SK-N-SH treated with all-trans-retinoic acid at 6 μM for 48 hours (cell line): ENCODE measurements at regions not wholly inside any gene's neighbourhood (a gene's known extent, or its start where the extent isn't known, plus 50 kb on each side); places are given as distances from the start of the nearest gene placed in this dataset.

ENCODE experiments used
- ATAC-seq: fragments of 200-7000 bp; cut with Tn5 transposase; 3 replicates; pipeline ENCODE4 v1.9.1; 2020; ENCODE audit warnings: mild to moderate bottlenecking, moderate library complexity
- ARNTL ChIP-seq: fragments of 450-650 bp; formaldehyde crosslinking; IDR thresholded peaks from 2 replicates; pipeline ENCODE4 v1.5.0; 2020; ENCODE audit warnings: low read depth, mild to moderate bottlenecking, moderate library complexity, borderline replicate concordance
- BACH2 ChIP-seq: fragments of 250-450 bp; sonication (Bioruptor Pico); IDR thresholded peaks from 2 replicates; pipeline ENCODE4 v1.9.0; 2021; ENCODE audit warnings: mild to moderate bottlenecking, borderline replicate concordance
- CSDC2 ChIP-seq: fragments of 250-450 bp; sonication (Bioruptor Pico); IDR thresholded peaks from 2 replicates; pipeline ENCODE4 v1.5.0; 2020; ENCODE audit warnings: mild to moderate bottlenecking, moderate library complexity
- CSRNP3 ChIP-seq: fragments of 250-450 bp; sonication (Bioruptor Pico); IDR thresholded peaks from 2 replicates; pipeline ENCODE4 v1.5.1; 2021; ENCODE audit warnings: mild to moderate bottlenecking, moderate library complexity
- ESRRG ChIP-seq: fragments of 250-450 bp; sonication (Bioruptor Pico); IDR thresholded peaks from 2 replicates; pipeline ENCODE4 v1.6.1; 2021; ENCODE audit warnings: mild to moderate bottlenecking
- GLIS3 ChIP-seq: fragments of 250-450 bp; sonication (Bioruptor Pico); IDR thresholded peaks from 2 replicates; pipeline ENCODE4 v1.5.0; 2020; ENCODE audit warnings: mild to moderate bottlenecking, moderate library complexity
- ISL1 ChIP-seq: fragments of 250-450 bp; sonication (Bioruptor Pico); IDR thresholded peaks from 2 replicates; pipeline ENCODE4 v2.1.2; 2022; ENCODE audit warnings: mild to moderate bottlenecking, moderate library complexity
- OSR1 ChIP-seq: fragments of 250-450 bp; sonication (Bioruptor Pico); IDR thresholded peaks from 2 replicates; pipeline ENCODE4 v1.8.0; 2022; ENCODE audit warnings: moderate library complexity, mild to moderate bottlenecking, inconsistent platforms
- PATZ1 ChIP-seq: fragments of 250-450 bp; sonication (Bioruptor Pico); IDR thresholded peaks from 2 replicates; pipeline ENCODE4 v1.8.0; 2020; ENCODE audit warnings: mild to moderate bottlenecking, moderate library complexity, borderline replicate concordance
- POU6F1 ChIP-seq: fragments of 250-450 bp; sonication (Bioruptor Pico); IDR thresholded peaks from 2 replicates; pipeline ENCODE4 v1.8.0; 2021; ENCODE audit warnings: low read depth, mild to moderate bottlenecking, moderate library complexity, borderline replicate concordance
- PPARA ChIP-seq: fragments of 250-450 bp; sonication (Bioruptor Pico); IDR thresholded peaks from 2 replicates; pipeline ENCODE4 v1.5.0; 2020; ENCODE audit warnings: mild to moderate bottlenecking, borderline replicate concordance
- RARB ChIP-seq: fragments of 250-450 bp; sonication (Bioruptor Pico); IDR thresholded peaks from 2 replicates; pipeline ENCODE4 v1.8.0; 2021; ENCODE audit warnings: mild to moderate bottlenecking, moderate library complexity
- SNAI2 ChIP-seq: fragments of 250-450 bp; sonication (Bioruptor Pico); IDR thresholded peaks from 2 replicates; pipeline ENCODE4 v1.5.0; 2020; ENCODE audit warnings: mild to moderate bottlenecking, moderate library complexity
- TCF4 ChIP-seq: fragments of 250-450 bp; sonication (Bioruptor Pico); IDR thresholded peaks from 2 replicates; pipeline ENCODE4 v1.8.0; 2021; ENCODE audit warnings: mild to moderate bottlenecking, moderate library complexity, borderline replicate concordance
- TOX ChIP-seq: fragments of 250-450 bp; sonication (Bioruptor Pico); IDR thresholded peaks from 2 replicates; pipeline ENCODE4 v1.8.0; 2021; ENCODE audit warnings: mild to moderate bottlenecking, moderate library complexity, borderline replicate concordance
- TSHZ2 ChIP-seq: fragments of 250-450 bp; sonication (Bioruptor Pico); IDR thresholded peaks from 2 replicates; pipeline ENCODE4 v1.5.0; 2020; ENCODE audit warnings: mild to moderate bottlenecking, moderate library complexity
- ZC3H10 ChIP-seq: fragments of 250-450 bp; sonication (Bioruptor Pico); IDR thresholded peaks from 2 replicates; pipeline ENCODE4 v1.5.1; 2021; ENCODE audit warnings: mild to moderate bottlenecking, moderate library complexity
- ZFP30 ChIP-seq: fragments of 450-650 bp; formaldehyde crosslinking; IDR thresholded peaks from 2 replicates; pipeline ENCODE4 v1.5.0; 2022; ENCODE audit warnings: mild to moderate bottlenecking, moderate library complexity
- ZNF565 ChIP-seq: fragments of 450-650 bp; formaldehyde crosslinking; conservative IDR thresholded peaks from 2 replicates; pipeline ENCODE4 v1.5.0; 2020; ENCODE audit warnings: low read depth, mild to moderate bottlenecking, moderate library complexity
- ZNF70 ChIP-seq: fragments of 450-650 bp; formaldehyde crosslinking; IDR thresholded peaks from 2 replicates; pipeline ENCODE4 v1.5.0; 2020; ENCODE audit warnings: mild to moderate bottlenecking, moderate library complexity
- ZNF8 ChIP-seq: fragments of 450-650 bp; formaldehyde crosslinking; IDR thresholded peaks from 2 replicates; pipeline ENCODE4 v1.5.0; 2020; ENCODE audit warnings: mild to moderate bottlenecking, moderate library complexity

GRCh38 chr11:37484298-37484697, 886.3 kb upstream of the RAG2 start:
- no peak for ATAC-seq
- no peak for TF ChIP-seq CSDC2

- no peak for TF ChIP-seq TCF4 (CRISPR knock-in tag)
- TF ChIP-seq ZFP30 (CRISPR knock-in tag) = no peak
- TF ChIP-seq TSHZ2 (CRISPR knock-in tag) = no peak
- TF ChIP-seq TOX = no peak
- no peak for TF ChIP-seq ZNF8
- no peak for TF ChIP-seq POU6F1 (CRISPR knock-in tag)
- TF ChIP-seq CSRNP3 = no peak
- TF ChIP-seq ISL1 (CRISPR knock-in tag) = no peak
- TF ChIP-seq GLIS3 (CRISPR knock-in tag) = no peak
- TF ChIP-seq PPARA = no peak
- no peak for TF ChIP-seq ARNTL
- TF ChIP-seq ZNF70 (CRISPR knock-in tag) = no peak
- no peak for TF ChIP-seq OSR1 (CRISPR knock-in tag)
- no peak for TF ChIP-seq BACH2 (CRISPR knock-in tag)
- no peak for TF ChIP-seq CSDC2
- TF ChIP-seq ZNF565 = no peak
- no peak for TF ChIP-seq SNAI2 (CRISPR knock-in tag)
- no peak for TF ChIP-seq RARB
- TF ChIP-seq ESRRG = no peak
- TF ChIP-seq ZC3H10 (CRISPR knock-in tag) = no peak
- no peak for ATAC-seq
Observed at GRCh38 chr11:37483761-37484160, 885.7 kb upstream of the RAG2 start.

GRCh38 chr11:37474889-37475288, 876.9 kb upstream of the RAG2 start:
- TF ChIP-seq TSHZ2 (CRISPR knock-in tag) (no peak), GLIS3 (CRISPR knock-in tag) (no peak), ZNF70 (CRISPR knock-in tag) (no peak), OSR1 (CRISPR knock-in tag) (no peak), RARB (no peak), CSDC2 (no peak), ZNF8 (no peak), PATZ1 (CRISPR knock-in tag) (no peak)
- no peak for ATAC-seq
